GM19372 (cell line): ENCODE measurements at regions not wholly inside any gene's neighbourhood (a gene's known extent, or its start where the extent isn't known, plus 50 kb on each side); places are given as distances from the start of the nearest gene placed in this dataset.
"Not testable (repeated sequence)": the region's sequence is repeated elsewhere in the genome, so short reads cannot be mapped to it uniquely, and the experiment has no call there.

Experiments used
- ATAC-seq: cut with Tn5 transposase; IDR thresholded peaks from one replicate; pipeline ENCODE4 v1.9.1; 2021; ENCODE audit warnings: mild to moderate bottlenecking, low read depth, moderate library complexity; ENCODE audit not compliant: unreplicated experiment

GRCh38 chr6:150495126-150495525 is 104.6 kb upstream of the PLEKHG1 start:
- no peak for ATAC-seq

GRCh38 chr6:150496629-150497028 is 103.1 kb upstream of the PLEKHG1 start:
- ATAC-seq = no peak

GRCh38 chr6:150499882-150500312 is 99.8 kb upstream of the PLEKHG1 start:
- no peak for ATAC-seq

- not testable (repeated sequence) for ATAC-seq
These were observed 99.1 kb upstream of the PLEKHG1 start for GRCh38 chr6:150500568-150500967.

- no peak for ATAC-seq
These were observed 96.6 kb upstream of the PLEKHG1 start for GRCh38 chr6:150503041-150503440.

GRCh38 chr6:150503586-150504339 is 95.9 kb upstream of the PLEKHG1 start:
- ATAC-seq = no peak

- not testable (repeated sequence) for ATAC-seq
These were observed 92.3 kb upstream of the PLEKHG1 start for GRCh38 chr6:150507361-150507760.

GRCh38 chr6:150510576-150510975 is 89.1 kb upstream of the PLEKHG1 start:
- ATAC-seq = no peak

GRCh38 chr6:150511313-150511712 is 88.4 kb upstream of the PLEKHG1 start:
- no peak for ATAC-seq

- ATAC-seq = no peak
These were observed 84.8 kb upstream of the PLEKHG1 start for GRCh38 chr6:150514806-150515380.

GRCh38 chr6:150516199-150516598 is 83.5 kb upstream of the PLEKHG1 start:
- ATAC-seq = no peak

- no peak for ATAC-seq
These were observed 82.5 kb upstream of the PLEKHG1 start for GRCh38 chr6:150517175-150517574.

GRCh38 chr6:150521482-150521881 is 78.2 kb upstream of the PLEKHG1 start:
- ATAC-seq = no peak

- ATAC-seq = not testable (repeated sequence)
These were observed 76.5 kb upstream of the PLEKHG1 start for GRCh38 chr6:150523216-150523615.

GRCh38 chr6:150525300-150525699 is 74.4 kb upstream of the PLEKHG1 start:
- ATAC-seq = no peak

- no peak for ATAC-seq
These were observed 72.6 kb upstream of the PLEKHG1 start for GRCh38 chr6:150527100-150527499.

GRCh38 chr6:150528648-150529285 is 70.9 kb upstream of the PLEKHG1 start:
- ATAC-seq = no peak

- no peak for ATAC-seq
These were observed 70.0 kb upstream of the PLEKHG1 start for GRCh38 chr6:150529646-150530045.

- no peak for ATAC-seq
These were observed 67.7 kb upstream of the PLEKHG1 start for GRCh38 chr6:150531957-150532356.

GRCh38 chr6:150534553-150534952 is 65.1 kb upstream of the PLEKHG1 start:
- no peak for ATAC-seq

- ATAC-seq = no peak
These were observed 64.4 kb upstream of the PLEKHG1 start for GRCh38 chr6:150535151-150535804.
